GM12873 (cell line): ENCODE measurements at regions not wholly inside any gene's neighbourhood (a gene's known extent, or its start where the extent isn't known, plus 50 kb on each side); places are given as distances from the start of the nearest gene placed in this dataset.

ENCODE experiments used
- CTCF ChIP-seq: IDR thresholded peaks from 2 replicates; pipeline ENCODE4 v1.5.1; 2012; ENCODE audit warnings: low read depth, mild to moderate bottlenecking, moderate library complexity, low read length, control low read depth; ENCODE audit not compliant: insufficient read depth; ENCODE audit errors: missing control alignments

DNA sequence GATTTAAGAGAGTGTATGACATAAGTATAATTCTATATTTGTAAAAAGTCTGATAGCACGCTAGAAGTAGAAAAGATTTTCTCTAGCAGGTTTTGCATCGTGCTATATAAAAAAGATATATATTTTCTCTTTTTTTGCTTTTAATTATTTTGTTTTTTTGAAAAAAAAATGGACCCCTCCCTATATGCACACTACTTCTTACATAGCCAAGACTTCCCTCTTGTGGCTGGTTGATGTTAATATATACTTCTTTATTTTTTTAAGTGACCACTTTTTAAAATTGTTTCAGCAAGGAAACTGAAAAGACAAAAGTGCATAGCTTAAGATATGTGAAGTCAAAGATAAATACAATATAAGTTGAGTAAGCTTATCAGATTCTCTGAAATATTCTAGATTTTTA, 1202.8 kb downstream of the DIAPH3 start:
- TF ChIP-seq CTCF = no peak

DNA sequence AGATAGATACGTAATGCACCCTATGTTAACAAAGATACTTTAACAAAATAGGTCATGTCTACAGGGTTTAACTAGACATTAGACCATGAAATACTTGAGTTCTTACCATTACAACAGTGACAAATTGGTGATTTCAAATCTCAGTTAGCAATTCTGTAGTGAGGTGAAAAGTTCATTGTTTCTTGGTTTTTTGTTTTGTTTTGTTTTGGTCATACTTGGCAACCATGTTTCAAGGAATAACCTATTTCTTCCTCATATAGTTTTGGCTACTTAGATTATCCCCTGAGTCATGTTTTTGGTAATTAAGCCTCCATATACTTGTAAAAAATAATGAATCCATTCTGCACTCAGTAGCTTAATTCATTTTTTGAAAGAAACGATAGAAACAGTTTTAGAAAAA, 1200.4 kb downstream of the DIAPH3 start:
- TF ChIP-seq CTCF = no peak

- no peak for TF ChIP-seq CTCF
These were observed 1199.7 kb downstream of the DIAPH3 start for GRCh38 chr13:58964048-58964447.

GRCh38 chr13:58977085-58977484, 1186.6 kb downstream of the DIAPH3 start:
- TF ChIP-seq CTCF = no peak

DNA sequence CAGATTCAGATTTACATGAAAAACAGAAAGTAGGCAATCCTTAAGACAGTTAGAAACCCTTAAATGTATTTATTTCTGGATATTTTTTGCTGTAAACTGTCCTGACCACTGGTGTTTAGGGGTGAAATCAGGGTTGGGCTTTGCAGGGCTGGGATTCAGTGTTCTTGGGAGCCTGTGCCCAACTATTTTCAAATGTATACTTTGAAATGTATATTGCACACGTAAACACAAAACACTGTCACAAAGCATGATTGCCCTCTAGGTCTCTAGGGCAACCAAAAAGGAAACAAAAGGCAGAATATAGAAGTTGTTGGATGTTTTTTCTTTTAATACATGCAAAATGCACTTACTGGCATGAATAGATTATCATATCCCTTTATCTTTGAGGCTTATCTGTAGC, 1185.4 kb downstream of the DIAPH3 start:
- TF ChIP-seq CTCF = no peak

- no peak for TF ChIP-seq CTCF
These were observed 1183.9 kb downstream of the DIAPH3 start for GRCh38 chr13:58979851-58980250.

DNA sequence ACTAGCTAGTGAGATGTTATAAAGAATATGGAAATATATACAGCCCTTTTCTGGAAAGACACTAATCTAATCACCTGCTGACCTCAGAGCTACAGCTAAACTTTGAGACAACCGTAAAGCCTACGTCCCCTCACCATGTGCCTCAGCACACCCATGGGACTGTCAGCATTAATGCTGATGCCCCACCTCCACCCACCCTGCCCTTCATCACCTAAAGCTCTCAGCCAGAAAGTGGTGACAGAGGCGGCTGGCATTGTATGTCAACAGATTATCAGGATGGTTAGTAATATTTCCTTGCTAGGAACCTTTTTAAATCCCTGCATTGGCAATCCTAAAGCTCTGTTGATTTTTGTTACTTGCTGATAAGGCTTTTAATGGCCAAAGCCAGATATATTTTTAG, 1177.9 kb downstream of the DIAPH3 start:
- TF ChIP-seq CTCF = no peak
